ENCODE measurements at regions not wholly inside any gene's neighbourhood (a gene's known extent, or its start where the extent isn't known, plus 50 kb on each side); places are given as distances from the start of the nearest gene placed in this dataset.

- TF ChIP-seq, protein P1, sequence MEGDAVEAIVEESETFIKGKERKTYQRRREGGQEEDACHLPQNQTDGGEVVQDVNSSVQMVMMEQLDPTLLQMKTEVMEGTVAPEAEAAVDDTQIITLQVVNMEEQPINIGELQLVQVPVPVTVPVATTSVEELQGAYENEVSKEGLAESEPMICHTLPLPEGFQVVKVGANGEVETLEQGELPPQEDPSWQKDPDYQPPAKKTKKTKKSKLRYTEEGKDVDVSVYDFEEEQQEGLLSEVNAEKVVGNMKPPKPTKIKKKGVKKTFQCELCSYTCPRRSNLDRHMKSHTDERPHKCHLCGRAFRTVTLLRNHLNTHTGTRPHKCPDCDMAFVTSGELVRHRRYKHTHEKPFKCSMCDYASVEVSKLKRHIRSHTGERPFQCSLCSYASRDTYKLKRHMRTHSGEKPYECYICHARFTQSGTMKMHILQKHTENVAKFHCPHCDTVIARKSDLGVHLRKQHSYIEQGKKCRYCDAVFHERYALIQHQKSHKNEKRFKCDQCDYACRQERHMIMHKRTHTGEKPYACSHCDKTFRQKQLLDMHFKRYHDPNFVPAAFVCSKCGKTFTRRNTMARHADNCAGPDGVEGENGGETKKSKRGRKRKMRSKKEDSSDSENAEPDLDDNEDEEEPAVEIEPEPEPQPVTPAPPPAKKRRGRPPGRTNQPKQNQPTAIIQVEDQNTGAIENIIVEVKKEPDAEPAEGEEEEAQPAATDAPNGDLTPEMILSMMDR (conservative IDR thresholded peaks at IDR 0.05; ENCODE audit: low read depth, low read length), result no peak
- no peak for TF ChIP-seq EZH2 (IDR thresholded peaks at IDR 0.05; ENCODE audit: low read length, unreplicated experiment)
Observed at GRCh38 chr1:207224666-207225065, 96.8 kb upstream of the CD55 start.
